Suppressor macrophage treated with lipopolysaccharide for 1 hour (primary cell): ENCODE measurements at regions not wholly inside any gene's neighbourhood (a gene's known extent, or its start where the extent isn't known, plus 50 kb on each side); places are given as distances from the start of the nearest gene placed in this dataset.

Experiments used
- DNase-seq, 3 donors: peaks; one replicate each; pipeline ENCODE4 v3.0.0-alpha.2; 2020 to 2022

- DNase-seq: no peak
Observed at GRCh38 chr1:96474985-96475743, 246.4 kb upstream of the PTBP2 start.

DNA sequence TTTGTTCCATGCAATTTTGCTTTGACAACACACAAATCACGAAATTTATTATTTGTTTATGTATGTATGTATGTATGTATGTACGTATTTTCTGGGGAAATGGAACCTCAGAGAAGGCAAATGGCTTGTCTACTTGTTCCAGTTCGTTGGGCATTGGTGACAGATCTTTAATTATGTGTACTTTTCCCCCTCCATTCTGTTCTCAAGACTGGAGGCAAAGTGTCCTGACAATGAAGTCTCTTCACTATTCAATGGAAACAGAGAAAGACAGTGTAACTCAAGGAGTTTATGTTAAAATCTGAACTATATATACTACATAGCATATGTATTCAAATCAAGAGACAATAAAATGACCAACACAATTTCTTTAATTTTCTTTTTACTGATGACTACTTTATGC lies 245.7 kb upstream of the PTBP2 start:
- no peak for DNase-seq

GRCh38 chr1:96478228-96478627 lies 243.4 kb upstream of the PTBP2 start:
- no peak for DNase-seq

- DNase-seq: no peak
Observed at GRCh38 chr1:96481409-96481808, 240.2 kb upstream of the PTBP2 start.

- DNase-seq: no peak
Observed at GRCh38 chr1:96482616-96483015, 239.0 kb upstream of the PTBP2 start.

DNA sequence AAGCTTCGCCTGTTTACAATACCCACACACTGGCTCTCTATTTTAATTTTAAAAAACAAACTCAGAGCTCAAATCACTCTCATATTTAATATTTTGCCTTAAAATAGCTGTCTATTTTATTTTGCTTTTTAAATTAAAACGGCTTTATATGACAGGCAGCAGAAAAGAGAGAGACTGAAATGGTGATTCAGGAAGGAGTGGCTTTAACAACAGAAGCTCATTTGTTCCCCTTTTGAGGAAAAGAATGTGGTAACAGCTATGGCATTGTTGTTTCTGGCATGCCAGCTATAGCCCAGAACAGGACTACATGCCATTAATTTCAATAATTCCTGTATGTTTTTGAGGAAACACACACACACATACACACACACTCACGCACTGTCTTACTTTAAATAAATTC lies 234.2 kb upstream of the PTBP2 start:
- peak in 1 of 3 donors; percentile 3 for DNase-seq

GRCh38 chr1:96487971-96488370 lies 233.6 kb upstream of the PTBP2 start:
- no peak for DNase-seq

- DNase-seq: no peak
Observed at GRCh38 chr1:96488777-96489176, 232.8 kb upstream of the PTBP2 start.

DNA sequence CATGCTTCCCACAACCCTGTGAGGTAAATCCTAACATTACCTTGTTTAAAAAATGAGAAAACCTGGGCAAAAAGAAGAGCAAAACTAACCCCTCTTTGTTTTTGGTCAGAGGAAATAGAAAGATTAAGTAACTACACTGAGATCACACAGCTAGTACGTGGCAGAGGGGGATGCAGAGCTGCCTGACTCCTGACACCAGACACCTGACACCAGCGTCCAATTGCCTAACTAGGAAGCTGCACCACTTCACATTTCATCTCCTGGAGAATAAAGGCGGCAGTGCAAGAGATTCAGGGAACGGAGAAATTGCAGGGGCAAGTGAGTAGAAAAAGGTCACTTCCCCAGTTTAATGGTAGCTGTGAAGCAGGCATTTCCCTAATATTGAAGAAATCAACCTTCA lies 229.3 kb upstream of the PTBP2 start:
- DNase-seq: no peak

- no peak for DNase-seq
Observed at GRCh38 chr1:96498744-96499340, 222.7 kb upstream of the PTBP2 start.

DNA sequence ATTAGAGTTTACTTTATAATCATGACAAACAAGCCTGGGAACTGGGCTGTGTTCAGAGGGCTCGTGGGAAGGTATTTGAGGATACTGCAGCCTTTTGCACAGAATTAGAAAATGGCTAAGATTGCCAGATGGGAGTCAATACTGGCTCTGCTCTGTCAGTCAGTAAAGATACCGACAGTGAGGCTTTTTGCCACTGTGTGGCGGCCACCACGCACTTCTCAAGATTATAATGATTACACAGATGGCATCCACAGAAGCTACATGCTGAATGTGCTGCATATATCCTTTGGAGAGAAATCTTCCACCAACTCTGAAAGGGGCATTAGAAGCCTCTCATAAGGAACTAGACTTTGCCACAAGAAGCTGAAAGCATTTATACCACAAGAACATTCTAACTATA lies 213.4 kb upstream of the PTBP2 start:
- DNase-seq: peak in 1 of 3 donors; percentile 16

DNA sequence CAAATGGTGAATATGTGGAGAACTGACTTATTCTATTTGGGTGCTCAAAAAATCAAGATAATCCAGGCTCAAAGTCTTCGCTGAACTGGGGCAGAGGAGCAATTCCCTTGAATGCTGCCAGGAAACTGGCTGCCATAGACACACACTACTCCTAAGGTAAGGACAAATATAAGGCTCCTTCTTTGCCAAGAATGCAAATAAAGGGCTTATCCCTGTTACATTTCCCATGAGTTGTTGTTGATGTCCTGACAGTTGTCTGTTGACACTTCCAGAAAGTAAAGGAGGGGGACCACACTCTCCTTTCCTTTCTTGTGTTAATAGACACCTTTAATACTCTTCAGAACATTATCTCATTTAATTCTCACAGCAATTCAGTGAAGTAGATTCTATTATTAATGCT lies 212.2 kb upstream of the PTBP2 start:
- DNase-seq: no peak

DNA sequence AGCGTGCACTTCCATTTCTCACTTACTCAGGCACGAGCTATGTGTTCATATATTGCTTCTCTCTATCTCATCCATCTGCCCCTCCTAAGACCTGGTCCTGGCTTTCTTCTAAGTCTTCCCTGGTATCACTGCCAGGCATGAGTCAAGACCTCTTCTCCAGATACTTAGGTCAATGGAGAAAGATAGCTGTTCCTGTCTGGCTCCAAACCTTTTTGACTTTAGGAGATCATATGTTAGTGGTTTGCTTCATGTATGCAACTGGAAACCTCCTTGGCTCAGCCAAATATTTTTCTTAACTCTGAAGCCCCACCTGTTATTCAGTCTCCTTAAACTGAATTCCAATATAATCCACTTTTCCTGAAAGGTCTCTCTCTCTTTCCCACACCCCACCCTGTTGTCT lies 211.6 kb upstream of the PTBP2 start:
- no peak for DNase-seq

DNA sequence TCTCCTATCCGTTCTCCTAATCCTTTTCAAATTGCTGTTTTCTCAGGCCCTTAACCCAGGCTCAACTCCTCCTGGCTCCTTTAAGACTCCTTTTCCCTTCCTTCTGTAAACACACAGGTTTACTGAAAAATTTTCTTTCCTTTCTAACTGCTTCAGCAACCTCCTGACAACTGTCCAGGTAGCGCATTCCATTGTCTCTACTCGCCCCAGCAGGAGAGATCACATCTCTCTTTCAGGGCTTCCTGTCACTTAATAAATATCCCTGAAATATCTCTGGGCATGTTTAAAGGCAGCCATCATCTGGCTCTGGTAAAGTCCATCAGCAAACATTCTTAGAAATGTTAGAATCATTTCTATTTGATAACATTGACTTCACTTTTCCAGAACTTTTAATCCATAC lies 211.2 kb upstream of the PTBP2 start:
- no peak for DNase-seq

- no peak for DNase-seq
Observed at GRCh38 chr1:96510911-96511310, 210.7 kb upstream of the PTBP2 start.

DNA sequence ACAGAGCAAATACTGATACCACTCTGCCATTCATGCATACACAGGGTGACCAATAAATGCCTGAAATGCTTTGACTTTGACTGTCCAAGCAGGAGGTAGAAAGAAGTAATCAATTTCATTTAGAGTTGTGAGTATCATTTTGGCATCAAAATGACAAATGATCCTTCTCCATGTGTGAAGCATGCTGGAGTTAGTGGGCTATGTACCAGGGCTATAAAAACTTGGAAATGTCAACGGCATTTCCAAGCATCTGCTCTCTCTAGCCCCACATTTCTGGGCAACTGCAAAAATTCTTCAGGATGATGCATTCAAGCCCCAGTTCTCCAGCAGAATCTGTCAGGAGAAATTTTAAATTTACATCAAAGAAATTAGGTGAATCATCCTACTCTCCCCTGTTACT lies 208.4 kb upstream of the PTBP2 start:
- DNase-seq: no peak

GRCh38 chr1:96515430-96515829 lies 206.2 kb upstream of the PTBP2 start:
- DNase-seq: no peak

GRCh38 chr1:96515925-96516324 lies 205.7 kb upstream of the PTBP2 start:
- DNase-seq: no peak

DNA sequence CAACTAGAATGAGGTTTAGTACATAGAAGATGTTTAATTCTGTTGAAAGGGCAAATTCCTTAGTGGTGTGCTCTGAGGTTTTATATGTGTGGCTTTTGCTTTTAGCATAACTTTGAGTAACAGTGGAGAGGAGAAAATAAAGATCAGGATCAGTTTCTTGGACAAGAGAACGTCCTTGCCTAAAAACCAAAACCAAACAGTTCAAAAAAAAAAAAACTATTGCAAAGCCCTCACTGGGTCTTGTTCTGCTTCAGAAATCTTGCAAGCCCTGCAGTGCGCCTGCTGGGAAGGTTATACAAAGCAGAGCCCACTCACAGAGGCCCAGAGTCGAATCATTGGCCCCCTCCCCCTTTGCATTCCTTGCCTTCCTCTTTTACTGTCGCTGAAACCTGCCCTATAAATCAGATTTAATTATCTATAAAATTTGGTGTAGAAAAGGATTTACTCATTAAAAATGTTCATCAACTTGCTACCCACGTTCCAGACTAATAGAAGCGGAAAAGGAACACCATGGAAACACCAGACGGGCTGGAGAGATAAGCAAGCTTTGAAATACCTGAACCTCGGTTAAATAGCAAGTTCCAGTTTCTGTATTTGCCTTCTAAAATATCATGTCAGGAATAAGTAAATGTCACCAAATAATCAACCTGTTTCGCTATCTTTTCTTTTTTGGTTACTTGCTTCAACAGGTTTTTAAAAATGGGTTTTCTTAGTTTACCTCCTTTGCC lies 201.6 kb upstream of the PTBP2 start:
- no peak for DNase-seq

DNA sequence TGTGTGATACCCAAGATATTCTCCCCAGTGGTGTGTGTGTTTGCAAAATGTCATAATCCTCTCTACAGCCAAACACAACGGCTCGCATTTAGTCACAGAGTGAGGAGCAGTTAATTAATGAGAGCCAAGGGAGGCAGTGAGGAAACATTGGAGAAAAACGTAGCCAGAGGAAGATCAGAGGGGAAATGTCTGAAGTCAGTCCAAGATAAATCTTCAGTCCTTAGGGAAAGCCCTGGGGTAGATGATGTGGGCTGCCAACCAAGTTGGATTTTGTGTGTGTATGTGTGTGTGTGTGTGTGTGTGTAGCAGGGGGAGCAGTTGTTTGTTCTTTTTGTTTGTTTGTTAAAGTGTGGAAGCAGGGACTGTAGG lies 201.0 kb upstream of the PTBP2 start:
- DNase-seq: no peak

DNA sequence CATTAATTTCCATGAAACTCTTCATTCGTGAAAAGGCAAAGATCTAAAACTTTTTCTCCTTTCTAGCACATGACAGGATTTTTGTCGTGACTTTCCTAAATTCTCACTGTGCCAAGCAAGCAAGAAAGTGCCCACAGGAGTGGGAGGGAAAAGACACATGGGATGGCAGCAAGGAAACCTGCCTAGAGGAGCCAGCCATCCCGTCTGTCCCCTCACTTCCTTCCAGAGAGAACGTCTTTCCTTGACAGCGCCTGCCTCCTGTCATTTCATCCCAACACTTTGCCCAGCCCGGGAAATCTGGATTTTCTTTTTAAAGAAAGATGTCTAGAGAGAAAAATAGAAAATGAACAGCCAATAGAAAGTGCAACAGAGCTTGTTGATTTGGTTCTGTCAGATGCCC lies 200.6 kb upstream of the PTBP2 start:
- DNase-seq: no peak

DNA sequence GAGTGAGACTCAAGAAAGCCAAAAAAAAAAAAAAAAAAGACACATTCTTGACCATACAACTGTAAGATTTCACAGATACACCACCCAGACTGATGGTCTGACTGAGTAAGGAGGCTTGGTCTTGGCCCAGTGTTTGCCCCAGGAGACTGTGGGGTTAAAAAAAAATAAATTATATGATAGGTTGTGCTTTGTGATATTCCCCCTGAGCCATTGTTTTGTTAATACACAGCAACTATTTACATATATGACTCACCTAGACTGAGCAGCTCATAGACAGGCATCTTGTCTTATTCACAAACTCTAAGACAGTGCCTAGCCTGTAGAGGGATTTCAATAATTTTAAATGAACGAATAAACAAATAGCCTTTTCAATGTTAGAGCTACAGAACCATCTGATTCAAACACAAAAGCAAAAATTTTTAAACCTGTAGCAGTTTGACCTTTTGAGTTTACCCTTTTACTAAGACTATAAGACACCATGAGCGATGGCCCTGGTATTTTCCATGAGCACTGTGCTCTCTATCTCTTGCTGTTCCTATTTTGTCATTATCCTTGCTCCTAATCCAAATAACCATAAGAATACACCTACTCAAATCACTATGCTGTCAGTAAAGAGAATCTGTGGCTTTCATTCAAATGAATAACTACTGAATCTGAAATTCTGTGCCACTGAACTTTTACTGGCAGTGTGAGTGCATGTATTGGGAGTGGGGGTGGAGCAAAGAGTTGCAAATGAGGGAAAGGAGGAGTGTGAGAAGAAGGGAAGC lies 199.4 kb upstream of the PTBP2 start:
- DNase-seq: no peak

- DNase-seq: no peak
Observed at GRCh38 chr1:96522927-96523326, 198.7 kb upstream of the PTBP2 start.

GRCh38 chr1:96524100-96524499 lies 197.5 kb upstream of the PTBP2 start:
- DNase-seq: peak; percentile 0 to 27 (median 20)
